AG04449 (cell line): ENCODE measurements at regions not wholly inside any gene's neighbourhood (a gene's known extent, or its start where the extent isn't known, plus 50 kb on each side); places are given as distances from the start of the nearest gene placed in this dataset.

Experiments used
- CTCF ChIA-PET: fragments of 350-600 bp; formaldehyde crosslinking; extraction: SDS; loops from one replicate; lab custom pipeline; 2021; ENCODE audit warnings: antibody characterized with exemption; lab: Yijun Ruan, JAX
- POLR2A ChIA-PET: fragments of 400-600, 350-600 bp; formaldehyde crosslinking; extraction: SDS; loops from one replicate; lab custom pipeline; 2020; ENCODE audit warnings: antibody characterized with exemption, inconsistent platforms; lab: Yijun Ruan, JAX
- DNase-seq: peaks from one replicate; pipeline ENCODE4 v3.0.0-alpha.2; 2010; ENCODE audit warnings: low read depth, low spot score
- H3K4me3 ChIP-seq: 2 replicates; pipeline ENCODE4 v1.5.1; 2011; ENCODE audit warnings: low read depth, mild to moderate bottlenecking, control low read depth, low read length
- CTCF ChIP-seq: IDR thresholded peaks from one replicate; pipeline ENCODE4 v1.5.1; 2011; ENCODE audit warnings: mild to moderate bottlenecking, moderate library complexity, low read length, control low read depth, inconsistent platforms; ENCODE audit not compliant: insufficient read depth; ENCODE audit errors: missing control alignments

DNA sequence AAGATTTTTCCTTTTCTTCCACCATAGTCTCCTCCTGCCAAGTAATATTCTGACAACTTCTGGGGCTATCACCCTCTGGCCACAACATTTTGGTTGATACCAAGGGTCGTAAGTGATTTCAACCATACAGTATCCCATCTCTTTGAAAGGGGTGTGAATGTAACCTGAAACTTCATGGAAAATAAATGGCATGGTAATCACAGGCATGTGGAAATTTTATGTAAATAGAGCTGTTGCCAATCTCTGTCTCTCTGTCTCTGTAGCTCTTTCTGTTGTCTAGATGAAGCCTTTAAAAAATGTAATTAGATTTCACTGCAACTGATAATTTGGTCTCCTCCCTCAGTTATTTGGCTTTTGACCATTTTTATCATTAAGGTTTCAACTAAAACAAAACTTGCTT, 125.6 kb upstream of the RPRM start:
- no peak for DNase-seq
- ChIA-PET CTCF (no interaction called here), POLR2A (no interaction called here)
- no peak for TF ChIP-seq CTCF
- no peak overlapping the region for H3K4me3 ChIP-seq

DNA sequence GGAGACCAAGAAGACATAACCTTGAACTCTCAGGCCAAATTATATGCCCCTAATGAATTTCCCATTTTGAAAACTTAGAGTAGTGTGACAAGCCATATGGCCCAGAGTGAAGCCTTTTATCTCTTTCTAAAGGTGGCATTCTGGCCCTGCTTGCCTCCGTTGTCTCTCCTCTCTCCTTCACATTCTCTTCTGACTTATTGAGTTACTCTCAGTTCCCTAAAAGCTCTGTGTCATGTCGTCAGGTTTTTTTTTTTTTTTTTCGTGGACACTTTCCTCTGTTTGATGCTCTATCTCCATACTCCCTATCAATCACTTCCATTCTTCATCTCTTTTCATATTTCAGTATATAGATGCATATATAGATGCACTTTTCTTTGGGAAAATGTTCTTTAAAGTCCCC, 128.1 kb upstream of the RPRM start:
- TF ChIP-seq CTCF, result no peak
- ChIA-PET CTCF (no interaction called here), POLR2A (no interaction called here)
- no peak overlapping the region for H3K4me3 ChIP-seq
- no peak for DNase-seq

DNA sequence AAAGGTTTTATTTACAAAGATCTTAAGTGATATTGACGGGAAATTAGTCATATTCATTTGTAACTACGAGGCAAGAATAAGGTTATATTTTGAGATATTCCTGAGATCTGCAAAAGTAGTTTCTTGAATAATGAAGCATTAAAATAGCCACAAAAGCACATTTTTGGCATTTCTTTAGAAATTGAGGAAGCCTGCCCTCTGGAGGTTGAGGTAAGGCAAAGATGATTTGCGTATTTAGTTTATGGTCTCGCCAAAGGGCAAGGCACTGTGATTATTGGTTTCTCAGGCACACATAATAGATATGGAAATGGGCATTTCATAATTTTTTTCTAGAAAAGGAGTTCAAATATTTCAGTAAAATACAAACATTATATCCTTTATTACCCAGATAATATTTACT, 143.7 kb upstream of the RPRM start:
- CTCF ChIA-PET, result no interaction called here

DNA sequence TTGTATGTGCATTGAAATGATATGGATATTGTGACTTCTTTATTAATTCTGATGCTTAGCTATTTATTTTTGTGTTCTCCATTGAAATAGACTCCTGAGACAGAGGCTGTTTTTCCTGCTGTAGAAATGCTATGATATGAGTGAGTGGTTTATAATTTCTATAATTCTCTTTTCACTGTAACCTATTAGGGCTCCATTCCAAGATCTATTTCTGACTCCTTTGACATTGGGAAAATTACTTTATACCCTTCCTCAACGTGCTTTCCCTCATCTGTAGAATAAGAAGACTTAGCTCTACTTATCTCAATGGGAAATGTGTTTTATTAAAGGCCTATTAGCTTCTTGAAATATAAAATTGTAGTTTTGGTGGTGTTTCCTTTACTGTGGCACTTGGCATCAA, 144.5 kb upstream of the RPRM start:
- POLR2A ChIA-PET, result no interaction called here
- CTCF ChIA-PET, result no interaction called here
- no peak for TF ChIP-seq CTCF
- no peak for DNase-seq
- H3K4me3 ChIP-seq, result no peak overlapping the region

More for the DNA sequence above, 143.7 kb upstream of the RPRM start:
- no peak for TF ChIP-seq CTCF
- H3K4me3 ChIP-seq, result no peak overlapping the region
- POLR2A ChIA-PET, result no interaction called here
- no peak for DNase-seq

GRCh38 chr2:153626676-153627075, 148.1 kb upstream of the RPRM start:
- DNase-seq, result no peak
- ChIA-PET CTCF (no interaction called here), POLR2A (no interaction called here)
- H3K4me3 ChIP-seq, result no peak overlapping the region
- TF ChIP-seq CTCF, result no peak

GRCh38 chr2:153635494-153635893, 156.9 kb upstream of the RPRM start:
- CTCF ChIA-PET, result no interaction called here
- DNase-seq, result no peak
- POLR2A ChIA-PET, result no interaction called here

More at GRCh38 chr2:153635494-153635893, 156.9 kb upstream of the RPRM start:
- H3K4me3 ChIP-seq, result no peak overlapping the region
- no peak for TF ChIP-seq CTCF
